GM21619 (cell line): ENCODE measurements at regions not wholly inside any gene's neighbourhood (a gene's known extent, or its start where the extent isn't known, plus 50 kb on each side); places are given as distances from the start of the nearest gene placed in this dataset.

Experiments
- ATAC-seq: cut with Tn5 transposase; IDR thresholded peaks from one replicate; pipeline ENCODE4 v1.9.1; 2021; ENCODE audit not compliant: unreplicated experiment

DNA sequence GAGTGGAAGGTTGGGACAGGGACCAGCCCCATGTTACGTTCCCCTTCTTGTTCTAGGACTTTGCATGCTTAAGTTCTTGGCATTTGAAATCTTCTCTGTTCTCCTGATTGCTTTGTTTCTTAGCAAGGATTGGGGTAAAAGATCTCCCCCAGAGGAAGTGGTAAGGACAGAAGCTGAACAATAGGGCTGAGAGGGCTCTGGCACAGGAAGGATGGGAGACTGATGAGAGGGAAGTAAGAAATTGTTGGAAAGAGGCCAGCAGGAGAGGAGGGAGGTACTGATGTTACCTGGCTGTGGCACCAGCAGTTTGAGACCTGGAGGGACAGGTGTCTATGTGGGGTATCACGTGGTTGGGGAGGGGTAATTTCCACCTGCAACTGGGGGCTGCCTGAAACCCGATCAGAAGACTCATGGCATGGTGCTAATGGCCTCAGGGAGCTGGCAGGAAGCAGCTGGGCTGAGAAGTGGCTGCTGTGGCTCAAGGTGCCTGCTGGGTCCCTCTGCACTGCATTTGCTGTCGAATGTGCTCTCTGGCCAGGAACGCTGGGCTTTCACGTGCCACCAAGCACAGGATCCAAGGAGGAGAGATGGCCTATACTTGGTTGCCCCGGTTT is 108.4 kb downstream of the LSM3 start:
- ATAC-seq = no peak

DNA sequence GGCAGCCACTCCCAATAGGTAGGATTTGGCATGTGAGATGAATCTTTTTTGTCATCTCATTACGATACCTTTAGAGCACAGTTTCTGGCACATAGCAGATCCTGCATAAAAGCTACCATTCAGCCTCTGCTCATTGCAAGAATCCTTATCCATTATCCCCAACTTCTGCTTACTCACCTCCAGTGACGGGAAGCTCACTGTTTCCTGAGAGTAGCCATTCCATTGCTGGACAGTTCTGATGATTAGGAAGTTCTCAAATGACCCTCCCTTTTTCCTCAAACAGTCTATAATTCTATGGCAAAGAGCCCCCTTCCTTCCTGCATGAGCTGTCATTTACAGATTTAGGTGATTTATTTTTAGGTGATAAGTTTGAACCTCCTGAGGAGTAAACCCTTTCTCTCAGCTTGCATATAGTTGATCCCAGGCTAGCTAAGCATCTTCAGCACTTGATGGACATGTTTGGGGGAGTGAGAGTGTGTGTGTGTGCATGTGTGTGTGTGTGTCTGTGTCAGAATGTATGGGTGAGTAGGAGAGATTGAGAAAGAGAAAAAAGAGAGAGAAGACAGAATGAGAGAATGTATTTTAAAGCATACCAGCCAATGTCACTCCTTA is 109.7 kb downstream of the LSM3 start:
- no peak for ATAC-seq

DNA sequence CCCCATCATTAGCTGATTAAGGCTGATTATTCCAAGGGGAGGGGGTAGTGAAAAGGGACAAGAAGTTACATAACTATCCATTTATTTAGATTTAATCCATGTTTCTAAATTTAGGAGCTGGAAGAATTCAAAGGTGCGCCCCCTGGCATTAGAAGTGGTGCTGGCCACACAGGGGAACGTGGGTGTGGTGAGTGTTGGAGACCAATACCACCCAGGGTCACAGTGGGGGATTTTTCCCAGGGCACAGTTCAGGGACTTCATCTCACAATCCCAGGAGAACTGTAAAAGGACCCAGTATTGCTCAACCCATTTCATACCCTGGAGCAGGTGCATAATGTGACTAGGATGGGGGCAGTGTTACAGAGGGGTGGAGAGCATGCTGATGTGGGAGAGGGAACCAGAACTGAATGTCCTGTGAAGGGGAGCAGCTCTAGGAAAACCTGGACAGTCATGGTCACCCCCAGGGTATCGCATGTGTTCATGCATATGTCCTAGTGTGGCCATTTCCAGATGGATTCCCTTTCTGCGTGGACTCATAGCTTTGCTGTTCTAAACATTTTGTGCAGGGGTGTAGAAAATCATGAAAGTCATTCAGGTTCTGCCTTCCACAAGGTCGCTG is 110.3 kb downstream of the LSM3 start:
- ATAC-seq = no peak

DNA sequence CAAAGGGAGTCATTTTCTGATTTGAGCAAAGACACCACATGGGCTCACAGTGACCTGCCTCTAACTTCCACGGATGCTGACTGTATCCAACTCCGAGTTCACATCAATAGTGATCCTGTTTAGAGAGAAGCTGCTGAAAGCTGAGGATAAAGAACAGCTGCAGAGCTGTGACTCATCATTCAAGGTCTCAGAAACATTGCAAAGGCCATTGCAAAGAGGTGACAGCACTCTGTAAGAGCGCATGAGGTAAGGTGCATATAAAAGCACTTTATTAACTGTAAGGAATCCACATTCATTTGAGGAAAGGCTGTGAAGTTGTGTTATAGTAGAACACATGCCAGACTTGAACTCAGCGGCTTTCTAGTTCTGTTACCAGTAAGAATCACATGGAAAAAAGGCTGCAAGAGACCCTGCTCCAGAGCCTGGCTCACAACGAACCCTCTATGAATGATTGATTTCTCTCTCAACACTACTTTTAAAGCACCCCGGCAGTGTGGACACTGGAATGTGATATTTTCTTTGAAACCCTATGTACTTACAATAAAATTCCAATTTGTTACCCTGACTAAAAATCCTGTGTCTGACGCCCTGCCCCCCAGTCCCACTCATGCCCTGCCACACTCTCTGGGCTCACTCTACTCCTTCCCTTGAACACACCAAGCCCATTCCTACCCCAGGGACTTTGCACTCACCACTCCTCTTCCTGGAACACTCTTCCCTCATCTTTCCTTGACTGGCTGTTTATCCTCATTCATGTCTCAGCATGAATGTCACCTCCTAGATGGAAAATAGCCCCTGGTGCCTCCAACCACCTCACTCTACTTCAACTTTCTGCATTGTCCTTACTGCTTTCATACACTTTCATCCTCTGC is 111.2 kb downstream of the LSM3 start:
- no peak for ATAC-seq

DNA sequence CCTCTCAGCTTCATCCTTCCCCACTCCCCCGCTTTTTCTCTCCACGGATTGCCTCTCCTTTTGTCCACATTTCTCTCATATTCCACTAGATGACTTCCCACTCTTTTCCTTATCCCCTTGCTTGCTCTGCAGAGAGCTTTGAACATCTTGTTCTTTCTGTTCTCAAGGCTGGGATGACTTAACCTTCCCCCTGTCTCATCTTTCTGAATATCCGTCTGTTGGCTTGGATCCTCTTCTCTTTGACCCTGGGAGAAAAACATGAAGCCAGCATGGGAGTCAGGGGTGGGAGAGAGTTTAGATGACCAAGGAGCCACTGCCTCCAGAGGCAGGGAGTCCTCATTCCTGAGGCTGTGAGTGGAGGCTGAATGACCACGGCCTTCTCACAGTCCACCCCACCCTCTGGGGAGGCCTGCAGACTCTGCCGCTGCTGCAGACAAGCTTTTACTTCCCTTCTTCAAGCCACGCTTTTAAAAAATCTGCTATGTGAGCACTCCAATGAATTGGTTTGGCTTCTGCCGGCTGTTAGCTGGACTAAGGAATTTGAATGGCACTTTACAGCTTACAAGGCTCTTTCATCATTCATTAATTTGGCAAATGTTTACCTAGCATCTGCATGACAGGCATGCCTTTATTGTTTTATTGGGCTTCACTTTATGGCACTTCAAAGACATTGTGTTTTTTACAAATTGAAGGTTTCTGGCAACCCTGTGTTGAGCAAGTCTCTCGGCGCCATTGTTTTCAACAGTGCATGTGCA is 111.6 kb upstream of the SLC6A6 start:
- no peak for ATAC-seq

DNA sequence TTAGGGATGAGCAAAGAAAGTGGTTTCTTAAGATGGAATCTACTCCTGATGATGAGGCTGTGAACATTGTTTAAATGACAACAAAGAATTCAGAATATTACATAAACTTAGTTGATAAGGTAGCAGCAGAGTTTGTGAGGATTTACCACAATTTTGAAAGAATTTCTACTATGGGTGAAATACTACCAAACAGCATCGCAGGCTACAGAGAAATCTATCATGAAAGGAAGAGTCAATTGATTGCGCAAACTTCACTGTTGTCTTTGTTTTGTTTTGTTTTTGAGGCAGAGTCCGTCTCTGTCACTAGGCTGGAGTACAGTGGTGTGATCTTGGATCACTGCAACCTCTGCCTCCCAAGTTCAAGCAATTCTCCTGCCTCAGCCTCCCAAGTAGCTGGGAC is 107.4 kb upstream of the SLC6A6 start:
- no peak for ATAC-seq

DNA sequence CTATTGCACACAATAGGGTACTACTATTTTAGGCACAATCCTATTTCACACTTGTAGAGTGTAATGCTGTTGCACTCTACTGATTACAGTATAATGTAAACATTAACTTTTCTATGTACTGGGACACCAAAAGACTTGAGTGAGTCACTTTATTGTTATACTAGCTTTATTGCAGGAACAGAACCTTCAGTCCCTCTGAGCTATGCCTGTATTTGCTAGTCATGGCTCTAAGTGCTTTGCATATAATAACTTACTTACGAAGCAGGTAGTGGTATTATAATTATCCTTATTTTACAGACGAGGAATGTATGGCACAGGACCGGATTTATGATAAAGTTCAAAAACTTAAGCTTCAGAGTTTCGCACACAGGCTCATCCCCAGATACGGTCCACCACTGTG is 106.6 kb upstream of the SLC6A6 start:
- ATAC-seq = no peak

DNA sequence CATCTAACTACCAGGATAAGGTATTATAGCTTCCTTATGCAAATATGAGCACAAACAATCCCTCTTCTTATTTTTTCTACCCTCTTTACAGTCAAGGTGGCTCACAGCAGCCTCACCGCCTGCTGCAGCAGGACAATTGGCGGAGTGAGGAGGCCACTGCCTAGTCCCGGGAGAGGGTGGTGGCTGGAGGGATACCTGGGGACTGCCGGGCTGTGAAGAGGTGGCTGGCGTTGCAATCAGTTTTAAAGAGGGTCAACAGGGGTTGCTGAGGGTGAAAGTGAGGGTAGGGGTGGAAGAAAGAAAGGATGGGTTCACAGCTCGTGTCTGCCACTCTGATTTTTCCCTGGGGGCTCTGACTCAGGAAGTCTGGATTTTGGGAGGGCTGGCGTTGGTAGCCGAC is 105.1 kb upstream of the SLC6A6 start:
- ATAC-seq = no peak

DNA sequence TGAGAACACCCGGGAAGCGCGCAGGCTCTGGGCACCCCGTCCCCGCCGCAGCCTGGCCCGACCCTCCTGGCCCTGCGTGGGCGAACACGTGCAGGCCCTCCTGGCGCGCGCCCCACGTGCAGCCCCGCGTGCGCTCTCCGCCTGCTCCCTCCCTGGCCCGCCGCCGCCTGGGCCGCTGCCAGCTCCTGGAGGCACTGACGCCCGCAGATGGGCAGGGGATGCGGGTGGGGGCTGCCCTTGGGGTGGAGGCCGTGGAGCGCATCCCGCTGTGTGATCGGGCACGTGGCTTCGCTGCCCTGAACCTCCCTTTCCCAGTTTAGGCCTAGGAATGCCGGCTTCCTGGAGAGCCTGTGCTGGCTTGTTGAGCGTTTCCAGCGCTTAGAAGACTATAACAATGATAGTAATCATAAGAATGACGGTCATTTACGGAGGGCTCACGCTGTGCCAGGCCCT is 104.6 kb upstream of the SLC6A6 start:
- ATAC-seq = no peak

DNA sequence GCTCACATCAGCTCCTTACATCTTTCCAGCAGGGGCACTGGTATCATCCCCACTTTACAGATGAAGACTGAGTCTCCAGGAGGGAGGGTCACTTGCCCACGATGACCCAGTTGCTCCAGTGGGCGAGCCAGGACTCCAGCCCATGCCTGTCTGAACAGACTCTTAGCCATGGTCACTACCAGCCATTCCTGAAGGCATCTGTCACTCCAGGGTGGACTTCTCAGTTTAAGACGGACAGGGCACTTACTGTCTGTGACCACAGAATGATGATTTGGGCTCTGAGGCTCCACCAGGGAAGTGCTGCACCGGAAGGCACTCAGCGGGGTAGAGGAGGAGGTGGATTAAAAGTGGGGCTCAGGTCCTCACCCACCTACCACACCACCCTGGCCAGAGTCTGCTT is 104.0 kb upstream of the SLC6A6 start:
- no peak for ATAC-seq

DNA sequence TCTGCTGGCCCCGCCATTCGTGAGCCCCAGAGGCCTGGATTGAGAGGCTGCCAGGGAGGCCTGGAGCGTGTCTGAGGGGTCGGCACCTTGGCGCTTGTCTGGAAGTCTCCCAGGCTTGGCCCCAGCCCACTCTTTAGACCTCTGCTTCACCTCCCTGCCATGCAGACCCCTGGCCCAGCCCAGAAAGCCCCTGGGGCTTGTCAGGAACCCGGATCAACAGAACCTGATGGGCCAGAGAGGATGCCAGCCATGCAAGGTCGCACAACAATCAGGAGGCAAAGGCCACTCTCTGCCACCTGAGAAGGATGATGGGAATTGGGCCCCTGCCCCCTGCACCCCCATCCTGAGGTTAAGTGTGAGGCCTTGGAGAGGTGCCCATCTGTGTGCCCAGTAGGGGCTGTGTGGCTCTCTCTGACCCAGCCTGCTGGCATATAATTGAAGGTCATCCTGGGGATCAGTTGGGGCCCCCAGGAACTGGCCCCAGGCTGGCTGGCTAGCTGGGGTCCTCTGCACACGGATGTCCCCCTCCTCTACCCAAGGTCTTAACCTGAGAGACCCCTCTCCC is 103.3 kb upstream of the SLC6A6 start:
- ATAC-seq = no peak

DNA sequence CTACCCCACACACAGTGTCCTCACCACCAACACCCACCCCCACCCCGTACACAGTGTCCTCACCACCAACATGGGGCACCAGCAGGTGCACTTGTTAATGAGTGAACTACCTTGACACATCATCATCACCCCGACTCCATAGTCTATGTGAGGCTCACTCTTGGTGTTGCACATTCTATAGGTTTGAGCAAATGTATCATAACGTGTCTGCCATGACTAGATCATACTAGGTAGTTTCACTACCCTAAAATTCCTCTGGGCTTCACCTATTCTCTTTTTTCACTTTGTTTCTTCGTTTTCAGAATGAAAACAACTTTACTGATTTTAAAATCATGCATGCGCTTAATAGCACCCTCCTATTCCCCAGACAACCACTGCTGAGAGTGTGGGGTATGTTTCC is 102.6 kb upstream of the SLC6A6 start:
- peak; percentile 68 for ATAC-seq

DNA sequence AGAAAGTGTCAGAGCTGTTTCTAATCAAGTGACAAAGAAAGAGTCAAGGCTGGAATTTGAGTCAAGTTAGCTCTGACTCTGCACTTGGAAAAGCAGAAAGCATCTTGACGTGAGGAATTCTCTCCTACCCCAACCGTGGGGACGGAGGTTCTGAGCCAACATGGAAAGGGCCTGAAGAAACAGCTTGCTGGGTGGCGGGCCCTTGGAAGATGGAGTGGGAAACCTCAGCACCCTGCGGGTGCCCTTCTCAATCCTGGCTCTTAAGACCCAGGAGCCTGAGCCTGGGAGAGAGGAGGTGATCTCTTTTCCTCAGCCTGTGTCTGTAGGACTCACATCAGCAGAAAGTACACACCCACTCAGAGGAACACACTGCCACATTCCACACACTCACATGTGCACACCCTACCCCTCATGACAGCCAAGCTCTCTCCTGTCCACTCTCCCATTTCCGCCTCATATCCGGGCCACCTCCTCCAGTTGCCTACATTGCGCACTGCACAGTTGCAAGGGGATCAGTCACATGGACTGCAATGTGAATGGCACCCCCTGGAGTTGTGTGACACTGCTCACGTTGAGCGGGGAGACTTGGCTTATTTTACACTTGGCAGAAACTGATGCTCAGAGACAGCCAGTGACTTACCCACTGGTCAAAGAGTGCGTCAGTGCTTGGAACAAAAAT is 101.5 kb upstream of the SLC6A6 start:
- ATAC-seq = no peak

DNA sequence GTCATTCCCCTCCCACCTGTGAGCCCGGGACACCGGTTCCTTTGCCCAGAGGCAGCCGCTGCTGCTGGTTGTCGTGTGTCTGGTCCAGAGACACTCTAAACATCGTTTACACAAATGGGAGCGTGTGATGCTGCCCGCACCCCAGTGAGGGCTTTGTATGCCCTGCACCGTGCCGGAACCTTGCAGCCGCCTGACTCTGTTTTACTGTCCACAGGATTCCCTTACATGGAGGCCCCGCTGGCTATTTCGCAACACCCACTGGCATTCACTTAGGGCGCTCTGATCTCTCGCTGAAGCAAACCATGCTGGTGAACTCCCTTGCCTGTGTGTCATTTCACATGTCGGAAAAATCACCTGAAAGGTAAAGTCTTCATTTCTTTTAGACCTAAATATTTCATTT is 100.8 kb upstream of the SLC6A6 start:
- ATAC-seq = no peak

DNA sequence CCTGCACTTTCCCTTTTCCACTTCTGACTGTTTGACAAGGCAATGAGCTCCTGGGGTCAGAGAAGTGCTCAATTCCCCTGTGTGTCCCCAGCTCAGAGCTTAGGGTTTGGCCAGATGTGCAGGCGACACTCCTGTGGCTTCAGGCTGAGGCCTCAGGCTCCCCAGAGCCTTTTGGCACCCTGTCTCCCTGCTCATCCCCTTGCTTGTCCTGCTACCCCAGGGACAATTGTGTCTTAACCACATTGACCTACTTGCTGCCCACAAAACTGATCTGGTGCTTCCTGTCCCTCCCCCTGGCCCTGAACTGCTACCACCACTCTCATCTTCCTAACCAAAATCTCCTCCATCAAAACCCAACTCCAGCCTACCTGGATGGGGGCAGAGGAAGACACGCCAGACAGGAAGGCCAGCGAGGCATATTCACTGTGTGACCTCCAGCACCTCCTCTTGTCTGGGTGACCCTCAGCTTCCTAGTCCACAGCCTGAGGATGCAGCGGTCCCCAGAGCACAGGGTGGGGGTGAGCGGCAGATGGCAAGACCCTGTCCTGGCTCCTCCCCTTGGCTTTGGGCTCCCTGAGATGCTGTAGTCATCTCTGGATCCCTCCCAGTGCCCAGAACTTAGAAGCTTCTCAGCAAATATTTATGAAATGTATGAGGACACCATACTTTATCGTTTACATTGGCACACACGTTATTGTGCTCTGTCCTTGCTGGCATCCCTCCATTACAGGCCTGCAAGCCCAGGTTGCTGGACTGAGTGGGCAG is 98.9 kb upstream of the SLC6A6 start:
- no peak for ATAC-seq

DNA sequence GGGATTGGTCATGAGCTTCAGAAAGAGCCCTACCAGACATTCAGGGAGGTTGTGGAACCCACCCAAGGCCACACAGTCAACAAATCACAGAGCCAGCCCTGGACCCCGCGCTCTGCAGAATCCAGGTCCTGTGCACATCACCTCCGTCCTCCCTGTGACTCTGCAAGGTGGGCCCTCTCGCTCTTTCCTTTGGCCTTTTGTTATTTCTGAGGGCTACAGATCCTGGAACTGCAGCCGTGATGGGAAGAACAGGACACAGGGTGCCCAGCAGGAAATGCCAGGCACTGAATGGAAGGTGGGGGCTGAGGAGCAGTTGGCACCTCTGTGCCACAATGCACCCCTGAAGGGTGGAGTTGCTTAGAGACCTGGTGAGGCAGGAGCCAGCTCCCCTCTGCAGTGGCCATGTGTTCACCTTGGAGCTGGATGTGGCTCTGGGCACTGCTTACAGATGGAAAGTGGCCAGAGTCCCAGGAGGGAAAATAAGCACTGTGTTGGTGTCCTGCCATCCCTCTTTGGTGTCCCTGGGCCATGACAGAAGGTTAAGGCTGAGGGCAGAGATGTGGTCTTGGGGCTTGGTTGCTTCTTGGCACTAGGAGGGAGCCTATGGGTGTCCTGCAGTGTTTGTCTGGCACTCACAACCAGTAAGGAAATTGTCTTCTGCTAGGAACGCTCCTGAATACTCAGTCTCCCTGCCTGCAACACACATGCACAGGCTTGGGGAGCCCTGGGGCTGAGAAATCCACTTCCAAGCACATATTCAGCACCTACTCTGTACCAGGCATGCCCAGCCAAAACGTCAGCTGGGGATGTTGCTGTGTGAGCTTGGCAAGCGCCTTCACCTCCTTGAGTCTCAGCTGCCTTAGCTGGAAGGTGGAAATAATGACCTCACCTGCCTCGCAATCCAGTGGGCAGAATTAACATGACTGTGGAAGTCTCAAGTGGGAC is 98.0 kb upstream of the SLC6A6 start:
- ATAC-seq = no peak

DNA sequence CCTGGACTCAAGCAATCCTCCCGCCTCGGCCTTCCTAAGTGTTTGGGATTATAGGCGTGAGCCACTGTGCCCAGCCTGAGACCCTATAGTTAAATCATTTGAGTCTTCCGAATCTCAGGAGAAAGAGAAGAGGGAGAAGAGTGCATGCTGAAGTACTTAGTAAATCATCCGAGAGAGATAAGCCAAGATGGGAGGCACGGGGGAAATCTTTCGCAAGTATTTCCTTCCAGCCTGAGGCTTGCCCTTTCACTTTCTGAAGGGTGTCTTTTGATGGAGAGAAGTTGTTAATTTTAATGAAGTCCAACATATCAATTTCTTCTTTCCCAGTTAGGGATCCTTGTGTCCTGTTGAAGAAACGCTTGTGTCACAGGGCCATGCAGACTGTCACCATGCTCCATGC is 97.1 kb upstream of the SLC6A6 start:
- ATAC-seq = no peak

DNA sequence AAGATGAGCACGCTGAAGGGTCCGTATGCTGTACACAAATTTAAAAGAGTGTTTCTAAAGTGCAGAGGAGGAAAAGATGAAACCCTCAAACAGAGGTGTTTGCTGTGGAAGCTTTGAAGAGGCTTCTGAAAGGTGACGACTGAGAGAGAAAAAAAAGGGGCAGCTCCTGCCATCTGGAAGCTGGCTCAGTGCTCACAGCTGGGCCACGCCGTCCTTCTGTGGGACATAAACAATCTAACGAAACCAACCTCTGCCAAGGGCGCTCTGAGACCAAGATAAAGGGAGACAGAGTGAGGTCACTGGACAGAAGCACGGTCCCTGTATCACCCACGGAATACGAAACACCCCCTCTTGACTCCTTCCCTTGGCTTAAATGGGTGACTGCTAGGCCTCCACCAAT is 96.3 kb upstream of the SLC6A6 start:
- ATAC-seq = no peak
